IMR-90 (cell line): ENCODE measurements at regions not wholly inside any gene's neighbourhood (a gene's known extent, or its start where the extent isn't known, plus 50 kb on each side); places are given as distances from the start of the nearest gene placed in this dataset.

Experiments
- CTCF ChIP-seq: conservative IDR thresholded peaks from 2 replicates; pipeline ENCODE4 v1.5.1; 2012; ENCODE audit warnings: mild to moderate bottlenecking, low read depth, low read length, improper control_type of control experiment
- FOS ChIP-seq: fragments of 150-350 bp; IDR thresholded peaks from 2 replicates; pipeline ENCODE4 v1.6.1; 2016; ENCODE audit warnings: low read depth, low read length
- MAFK ChIP-seq: IDR thresholded peaks from 2 replicates; pipeline ENCODE4 v1.6.1; 2012; ENCODE audit warnings: low read depth, low read length, improper control_type of control experiment
- POLR2A ChIP-seq: IDR thresholded peaks from 2 replicates; pipeline ENCODE4 v1.6.1; 2012; ENCODE audit warnings: mild to moderate bottlenecking, low read depth, low read length
- RFX5 ChIP-seq: IDR thresholded peaks from 2 replicates; pipeline ENCODE4 v1.8.0; 2012; ENCODE audit warnings: low read depth, mild to moderate bottlenecking, low read length, moderate library complexity
- USF2 ChIP-seq: fragments of 150-350 bp; IDR thresholded peaks from 2 replicates; pipeline ENCODE4 v1.6.1; 2017; ENCODE audit warnings: mild to moderate bottlenecking, antibody characterized with exemption, low read length, low read depth

DNA sequence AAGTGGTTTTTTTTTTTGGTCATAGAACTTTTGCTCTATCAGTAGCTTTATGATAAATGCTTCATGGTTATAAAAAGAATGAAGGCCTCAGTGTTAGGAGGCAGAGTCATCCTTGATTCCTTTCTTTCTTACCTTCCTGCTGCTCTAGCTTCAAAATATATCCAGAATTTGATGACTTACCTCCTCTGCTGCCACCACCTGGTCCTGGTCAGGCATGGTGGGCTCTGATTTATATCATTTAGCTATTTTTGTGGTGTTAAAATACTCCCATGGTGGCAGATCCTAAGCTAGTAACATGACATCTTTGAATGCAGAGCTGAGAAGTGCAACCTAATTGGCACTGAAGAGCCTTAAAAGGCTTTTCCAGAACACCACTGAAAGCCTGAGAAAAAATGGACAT, 508.8 kb upstream of the CDH8 start:
- TF ChIP-seq RFX5 (no peak), CTCF (no peak), POLR2A (no peak), MAFK (no peak), USF2 (no peak), FOS (no peak)
